Liver (tissue), 8 donors: ENCODE measurements at regions not wholly inside any gene's neighbourhood (a gene's known extent, or its start where the extent isn't known, plus 50 kb on each side); places are given as distances from the start of the nearest gene placed in this dataset.

ENCODE experiments used
- DNase-seq: peaks from one replicate; pipeline ENCODE4 v3.0.0-alpha.2; 2017; ENCODE audit warnings: low spot score
- H3K27ac ChIP-seq, 2 donors: one replicate each; pipeline ENCODE4 v1.7.0; 2013; ENCODE audit warnings: inconsistent platforms in 2 of 2, low read length in 2 of 2, control low read depth in 1 of 2, low read depth in 1 of 2, mild to moderate bottlenecking in 1 of 2
- H3K27me3 ChIP-seq, 4 donors: one replicate each; pipeline versions ENCODE4 v1.6.1 to v1.7.0; 2013; ENCODE audit warnings: low read length in 3 of 4, inconsistent platforms in 1 of 4, mild to moderate bottlenecking in 1 of 4, moderate library complexity in 1 of 4; ENCODE audit not compliant: control insufficient read depth in 4 of 4, insufficient read depth in 4 of 4
- H3K36me3 ChIP-seq, 4 donors: one replicate each; pipeline versions ENCODE4 v1.6.1 to v1.7.0; 2013; ENCODE audit warnings: low read length in 3 of 4, mild to moderate bottlenecking in 3 of 4, low read depth in 1 of 4, moderate library complexity in 1 of 4; ENCODE audit not compliant: control insufficient read depth in 4 of 4, insufficient read depth in 3 of 4
- H3K4me1 ChIP-seq, 4 donors: one replicate each; pipeline versions ENCODE4 v1.6.1 to v1.7.0; 2013; ENCODE audit warnings: low read length in 3 of 4, mild to moderate bottlenecking in 3 of 4, moderate library complexity in 1 of 4; ENCODE audit not compliant: control insufficient read depth in 4 of 4, insufficient read depth in 4 of 4
- H3K4me3 ChIP-seq, 3 donors: one replicate each; pipeline versions ENCODE4 v1.6.1 to v1.7.0; 2013; ENCODE audit warnings: low read length in 3 of 3, control low read depth in 1 of 3, low read depth in 1 of 3, mild to moderate bottlenecking in 1 of 3
- H3K9ac ChIP-seq, 2 donors: one replicate each; pipeline ENCODE4 v1.7.0; 2013; ENCODE audit warnings: low read length in 2 of 2, mild to moderate bottlenecking in 2 of 2, moderate library complexity in 2 of 2, control low read depth in 1 of 2, low read depth in 1 of 2
- H3K9me3 ChIP-seq, 4 donors: one replicate each; pipeline versions ENCODE4 v1.6.1 to v1.7.0; 2013; ENCODE audit warnings: low read length in 3 of 4; ENCODE audit not compliant: control insufficient read depth in 4 of 4
- ATF3 ChIP-seq: IDR thresholded peaks from 2 replicates; pipeline ENCODE4 v1.6.1; 2016; ENCODE audit warnings: antibody characterized with exemption
- EGR1 ChIP-seq, 2 donors: IDR thresholded peaks; 2 replicates each; pipeline ENCODE4 v1.6.1; 2016 to 2018; ENCODE audit warnings: antibody characterized with exemption in 2 of 2, low read depth in 2 of 2
- FOXA1 ChIP-seq: IDR thresholded peaks from 2 replicates; pipeline ENCODE4 v1.6.1; 2016; ENCODE audit warnings: antibody characterized with exemption
- FOXA2 ChIP-seq: IDR thresholded peaks from 2 replicates; pipeline ENCODE4 v1.6.1; 2016; ENCODE audit warnings: antibody characterized with exemption
- GABPA ChIP-seq, 2 donors: IDR thresholded peaks in 1 of 2; conservative IDR thresholded peaks in 1 of 2; 2 replicates each; pipeline ENCODE4 v1.6.1; 2016; ENCODE audit warnings: antibody characterized with exemption in 2 of 2, mild to moderate bottlenecking in 1 of 2, moderate library complexity in 1 of 2
- HNF4A ChIP-seq, 2 donors: conservative IDR thresholded peaks; 2 replicates each; pipeline ENCODE4 v1.6.1; 2016; ENCODE audit warnings: antibody characterized with exemption in 2 of 2, mild to moderate bottlenecking in 2 of 2
- HNF4G ChIP-seq: IDR thresholded peaks from 2 replicates; pipeline ENCODE4 v1.6.1; 2016; ENCODE audit warnings: antibody characterized with exemption
- JUND ChIP-seq, 2 donors: IDR thresholded peaks; 2 replicates each; pipeline ENCODE4 v1.6.1; 2016; ENCODE audit warnings: antibody characterized with exemption in 2 of 2
- MAX ChIP-seq: IDR thresholded peaks from 2 replicates; pipeline ENCODE4 v1.6.1; 2016; ENCODE audit warnings: antibody characterized with exemption
- NR2F2 ChIP-seq: IDR thresholded peaks from 2 replicates; pipeline ENCODE4 v1.6.1; 2016; ENCODE audit warnings: antibody characterized with exemption
- RAD21 ChIP-seq, 2 donors: IDR thresholded peaks; 2 replicates each; pipeline ENCODE4 v1.6.1; 2016; ENCODE audit warnings: antibody characterized with exemption in 2 of 2, mild to moderate bottlenecking in 2 of 2
- REST ChIP-seq: IDR thresholded peaks from 2 replicates; pipeline ENCODE4 v1.6.1; 2016; ENCODE audit warnings: antibody characterized with exemption, mild to moderate bottlenecking
- RXRA ChIP-seq, 2 donors: IDR thresholded peaks; 2 replicates each; pipeline ENCODE4 v1.6.1; 2017 to 2018; ENCODE audit warnings: antibody characterized with exemption in 2 of 2, mild to moderate bottlenecking in 1 of 2
- SP1 ChIP-seq: IDR thresholded peaks from 2 replicates; pipeline ENCODE4 v1.6.1; 2018; ENCODE audit warnings: antibody characterized with exemption, mild to moderate bottlenecking
- TAF1 ChIP-seq: conservative IDR thresholded peaks from 2 replicates; pipeline ENCODE4 v1.6.1; 2016; ENCODE audit warnings: antibody characterized with exemption, mild to moderate bottlenecking
- YY1 ChIP-seq: IDR thresholded peaks from 2 replicates; pipeline ENCODE4 v1.6.1; 2016; ENCODE audit warnings: antibody characterized with exemption, mild to moderate bottlenecking
- ZBTB33 ChIP-seq: IDR thresholded peaks from 2 replicates; pipeline ENCODE4 v1.6.1; 2016; ENCODE audit warnings: antibody characterized with exemption
- WGBS: extraction: QIAGEN DNeasy Blood & Tissue Kit; methylation state at CpG from one replicate; pipeline ENCODE4 v1.1.7; 2013; 5-methylcytosine and 5-hydroxymethylcytosine counted together
- TF ChIP-seq, protein P1 (sequence below): fragments of 150-350 bp; IDR thresholded peaks from 2 replicates; pipeline ENCODE4 v1.5.1; 2017; ENCODE audit warnings: improper control_type of control experiment, low read depth, low read length; ENCODE audit not compliant: missing input control
- donor health status: healthy.
- donor health status: healthy.
- donor health status: healthy.
- donor health status: healthy.
- donor health status: healthy.

GRCh38 chr7:438916-439315 is 80.7 kb downstream of the PDGFA start:
- Histone ChIP-seq H3K9ac (no peak overlapping the region), H3K27me3 (no peaks in the 10 kb centered on the region), H3K27ac (no peak overlapping the region), H3K4me1 (no peaks in the 10 kb centered on the region), H3K36me3 (no peaks in the 10 kb centered on the region), H3K9me3 (peaks cover 0 to 3% (median 0%) of the 10 kb centered on the region in 4 donors), H3K4me3 (no peak overlapping the region)
- TF ChIP-seq TAF1, result no peak
- no peak for TF ChIP-seq HNF4G
- TF ChIP-seq RAD21 (IDR thresholded peaks at IDR 0.05), result no peak
- no peak for TF ChIP-seq JUND (IDR thresholded peaks at IDR 0.05)
- TF ChIP-seq MAX, result no peak
- TF ChIP-seq HNF4A (conservative IDR thresholded peaks at IDR 0.05), result no peak
- no peak for TF ChIP-seq ATF3
- no peak for TF ChIP-seq NR2F2
- TF ChIP-seq SP1, result no peak
- no peak for TF ChIP-seq EGR1 (IDR thresholded peaks at IDR 0.05; ENCODE audit: low read depth in 2 of 2)
- no peak for TF ChIP-seq GABPA (IDR thresholded peaks at IDR 0.05 in 1 of 2, conservative IDR thresholded peaks at IDR 0.05 in 1 of 2)
- TF ChIP-seq REST, result no peak
- TF ChIP-seq ZBTB33, result no peak
- no peak for TF ChIP-seq FOXA1
- no peak for TF ChIP-seq FOXA2
- no peak for TF ChIP-seq RXRA (IDR thresholded peaks at IDR 0.05)
- TF ChIP-seq, protein P1, sequence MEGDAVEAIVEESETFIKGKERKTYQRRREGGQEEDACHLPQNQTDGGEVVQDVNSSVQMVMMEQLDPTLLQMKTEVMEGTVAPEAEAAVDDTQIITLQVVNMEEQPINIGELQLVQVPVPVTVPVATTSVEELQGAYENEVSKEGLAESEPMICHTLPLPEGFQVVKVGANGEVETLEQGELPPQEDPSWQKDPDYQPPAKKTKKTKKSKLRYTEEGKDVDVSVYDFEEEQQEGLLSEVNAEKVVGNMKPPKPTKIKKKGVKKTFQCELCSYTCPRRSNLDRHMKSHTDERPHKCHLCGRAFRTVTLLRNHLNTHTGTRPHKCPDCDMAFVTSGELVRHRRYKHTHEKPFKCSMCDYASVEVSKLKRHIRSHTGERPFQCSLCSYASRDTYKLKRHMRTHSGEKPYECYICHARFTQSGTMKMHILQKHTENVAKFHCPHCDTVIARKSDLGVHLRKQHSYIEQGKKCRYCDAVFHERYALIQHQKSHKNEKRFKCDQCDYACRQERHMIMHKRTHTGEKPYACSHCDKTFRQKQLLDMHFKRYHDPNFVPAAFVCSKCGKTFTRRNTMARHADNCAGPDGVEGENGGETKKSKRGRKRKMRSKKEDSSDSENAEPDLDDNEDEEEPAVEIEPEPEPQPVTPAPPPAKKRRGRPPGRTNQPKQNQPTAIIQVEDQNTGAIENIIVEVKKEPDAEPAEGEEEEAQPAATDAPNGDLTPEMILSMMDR, result no peak
- no peak for TF ChIP-seq YY1
- DNase-seq, result no peak
- WGBS, result 89% methylated on average over 14 of the region's 14 CpGs
